ENCODE measurements at regions not wholly inside any gene's neighbourhood (a gene's known extent, or its start where the extent isn't known, plus 50 kb on each side); places are given as distances from the start of the nearest gene placed in this dataset.

- H3K27ac Mint-ChIP-seq, result no peak overlapping the region
Measured at GRCh38 chr4:34766935-34767334, 1477.4 kb downstream of the ARAP2 start.

GRCh38 chr4:34767407-34767806 is 1476.9 kb downstream of the ARAP2 start:
- ATAC-seq (ENCODE audit: poor library complexity) (no peak), DNase-seq (no peak)
- no peak overlapping the region for H3K27ac Mint-ChIP-seq
- H3K9me3 ChIP-seq (ENCODE audit: control insufficient read depth in 1 of 2, insufficient read depth in 1 of 2, low read length in 2 of 2), result peaks cover 4 to 10% of the 10 kb centered on the region in 2 experiments
- ChIA-PET POLR2A (no interaction called here), CTCF (no interaction called here)
- H3K36me3 Mint-ChIP-seq (ENCODE audit: low read depth), result no peaks in the 10 kb centered on the region
- no peaks in the 10 kb centered on the region for H3K27me3 Mint-ChIP-seq
- TF ChIP-seq CTCF (IDR thresholded peaks at IDR 0.05), result no peak
- H3K4me3 Mint-ChIP-seq, result no peak overlapping the region
- H3K36me3 ChIP-seq (ENCODE audit: insufficient read depth, low read length), result no peaks in the 10 kb centered on the region
- no peak overlapping the region for H3K4me3 ChIP-seq (ENCODE audit: low read length)
- H3K27ac ChIP-seq (ENCODE audit: low read depth in 1 of 2, low read length in 2 of 2), result no peak overlapping the region
- intact Hi-C loops (cut with DNase I, micrococcal nuclease), result no loop called here
- peaks cover 2% of the 10 kb centered on the region for H3K9me3 Mint-ChIP-seq
- no peaks in the 10 kb centered on the region for H3K27me3 ChIP-seq (ENCODE audit: control insufficient read depth in 1 of 2, insufficient read depth in 2 of 2, low read length in 2 of 2)
- no peaks in the 10 kb centered on the region for H3K4me1 ChIP-seq (ENCODE audit: insufficient read depth, low read length)
- H3K4me1 Mint-ChIP-seq (ENCODE audit: low read depth), result no peaks in the 10 kb centered on the region

More at GRCh38 chr4:34766935-34767334, 1477.4 kb downstream of the ARAP2 start:
- Mint-ChIP-seq H3K9me3 (peaks cover 2% of the 10 kb centered on the region), H3K4me1 (ENCODE audit: low read depth) (no peaks in the 10 kb centered on the region), H3K27me3 (no peaks in the 10 kb centered on the region), H3K36me3 (ENCODE audit: low read depth) (no peaks in the 10 kb centered on the region), H3K4me3 (no peak overlapping the region)
- POLR2A ChIA-PET, result no interaction called here
- CTCF ChIA-PET, result no interaction called here
- intact Hi-C loops (cut with DNase I, micrococcal nuclease), result no loop called here
- DNase-seq, result no peak
- peaks cover 4 to 10% of the 10 kb centered on the region in 2 experiments for H3K9me3 ChIP-seq (ENCODE audit: control insufficient read depth in 1 of 2, insufficient read depth in 1 of 2, low read length in 2 of 2)
- no peaks in the 10 kb centered on the region for H3K36me3 ChIP-seq (ENCODE audit: insufficient read depth, low read length)
- no peak overlapping the region for H3K4me3 ChIP-seq (ENCODE audit: low read length)
- H3K27ac ChIP-seq (ENCODE audit: low read depth in 1 of 2, low read length in 2 of 2), result no peak overlapping the region
- TF ChIP-seq CTCF (IDR thresholded peaks at IDR 0.05), result no peak
- ATAC-seq (ENCODE audit: poor library complexity), result no peak
- H3K27me3 ChIP-seq (ENCODE audit: control insufficient read depth in 1 of 2, insufficient read depth in 2 of 2, low read length in 2 of 2), result no peaks in the 10 kb centered on the region
- no peaks in the 10 kb centered on the region for H3K4me1 ChIP-seq (ENCODE audit: insufficient read depth, low read length)

- intact Hi-C loops (cut with DNase I, micrococcal nuclease), result no loop called here
- no peak for ATAC-seq (ENCODE audit: poor library complexity)
- H3K4me3 ChIP-seq (ENCODE audit: low read length), result no peak overlapping the region
- H3K27me3 ChIP-seq (ENCODE audit: control insufficient read depth in 1 of 2, insufficient read depth in 2 of 2, low read length in 2 of 2), result no peaks in the 10 kb centered on the region
- no peaks in the 10 kb centered on the region for H3K4me1 ChIP-seq (ENCODE audit: insufficient read depth, low read length)
- Mint-ChIP-seq H3K36me3 (ENCODE audit: low read depth) (no peaks in the 10 kb centered on the region), H3K4me3 (no peak overlapping the region), H3K27ac (no peak overlapping the region), H3K9me3 (peaks cover 6% of the 10 kb centered on the region), H3K4me1 (ENCODE audit: low read depth) (no peaks in the 10 kb centered on the region), H3K27me3 (no peaks in the 10 kb centered on the region)
- CTCF ChIA-PET, result no interaction called here
- no peaks in the 10 kb centered on the region for H3K36me3 ChIP-seq (ENCODE audit: insufficient read depth, low read length)
- TF ChIP-seq CTCF (IDR thresholded peaks at IDR 0.05), result no peak
- no peak overlapping the region for H3K27ac ChIP-seq (ENCODE audit: low read depth in 1 of 2, low read length in 2 of 2)
- DNase-seq, result no peak
- POLR2A ChIA-PET, result no interaction called here
- H3K9me3 ChIP-seq (ENCODE audit: control insufficient read depth in 1 of 2, insufficient read depth in 1 of 2, low read length in 2 of 2), result peaks cover 4 to 8% of the 10 kb centered on the region in 2 experiments
Measured at GRCh38 chr4:34771632-34772031, 1472.7 kb downstream of the ARAP2 start.
